HuH-7 (cell line): ENCODE measurements at regions not wholly inside any gene's neighbourhood (a gene's known extent, or its start where the extent isn't known, plus 50 kb on each side); places are given as distances from the start of the nearest gene placed in this dataset.

Experiments
- DNase-seq: peaks from one replicate; pipeline ENCODE4 v3.0.0; 2011; ENCODE audit warnings: low spot score

DNA sequence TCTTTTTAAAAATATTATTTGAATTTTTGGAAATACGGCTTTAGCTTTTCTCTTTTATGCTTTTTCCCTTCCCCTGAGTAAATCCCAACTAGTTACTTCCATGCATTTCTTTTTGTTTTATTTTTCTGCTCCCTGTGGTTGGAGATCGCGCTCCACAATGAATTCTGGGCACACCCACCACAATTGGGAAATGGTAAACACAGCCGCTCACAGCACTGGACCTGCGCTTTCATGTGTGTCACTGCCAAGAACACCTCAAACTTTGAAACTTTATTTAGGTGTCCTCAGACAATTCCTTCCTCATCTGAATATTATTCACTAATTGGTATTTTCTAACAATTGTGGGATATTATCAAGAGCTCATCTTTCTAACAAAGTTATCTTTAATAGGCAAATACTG lies 82.8 kb upstream of the TMEM18 start:
- no peak for DNase-seq

DNA sequence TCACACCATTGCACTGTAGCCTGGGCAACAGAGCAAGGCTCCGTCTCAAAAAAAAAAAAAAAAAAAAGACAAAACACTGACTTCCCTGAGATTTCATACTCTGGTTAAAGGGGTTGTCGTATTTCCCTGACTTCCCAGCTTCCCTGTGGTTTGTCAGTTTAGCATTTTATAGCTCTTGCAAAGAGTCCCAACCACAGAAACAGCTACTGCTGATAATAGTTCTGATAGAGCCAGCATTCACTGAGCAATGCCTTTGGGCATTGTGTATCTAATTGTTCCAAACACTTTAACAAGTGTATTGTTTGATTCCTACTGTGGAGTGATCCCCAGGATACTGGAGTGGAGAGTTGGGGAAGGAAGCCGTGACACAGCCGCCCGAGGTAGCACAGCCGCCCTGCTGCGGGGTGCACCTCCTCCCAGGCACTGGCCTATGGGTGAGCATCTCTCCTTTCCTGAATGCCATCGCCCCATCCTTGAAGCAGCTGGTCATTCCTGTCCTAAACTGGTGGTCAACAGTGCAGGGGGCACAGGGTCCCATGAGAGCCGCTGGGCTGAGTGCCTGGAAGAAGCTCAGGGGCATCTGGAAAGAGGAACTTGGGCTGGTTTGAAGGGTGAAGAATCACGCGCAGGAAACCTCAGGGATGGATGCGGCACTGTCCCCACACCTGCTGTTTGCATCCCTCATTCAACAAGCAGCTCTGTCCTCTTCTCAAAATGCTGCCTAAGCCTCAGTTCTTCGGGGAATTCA lies 81.0 kb upstream of the TMEM18 start:
- no peak for DNase-seq

DNA sequence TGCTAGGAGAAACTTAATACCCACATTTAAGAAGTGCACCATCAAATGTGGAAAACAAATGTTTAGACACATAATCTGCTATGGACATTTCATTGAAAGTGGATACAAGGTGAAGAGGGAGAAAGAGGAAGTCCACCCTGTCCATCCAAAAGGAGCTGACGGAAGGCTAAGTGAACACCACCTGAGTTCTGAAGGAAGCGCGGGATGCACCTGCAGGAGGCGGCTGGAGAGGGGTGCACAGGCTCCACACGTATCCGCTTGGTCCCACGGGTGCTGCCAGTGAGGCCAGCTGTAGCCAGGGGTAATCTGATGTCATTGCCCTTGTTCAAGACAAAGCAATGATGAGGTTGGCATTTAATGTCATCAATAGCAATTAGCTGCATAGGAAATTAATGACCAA lies 75.9 kb upstream of the TMEM18 start:
- no peak for DNase-seq

DNA sequence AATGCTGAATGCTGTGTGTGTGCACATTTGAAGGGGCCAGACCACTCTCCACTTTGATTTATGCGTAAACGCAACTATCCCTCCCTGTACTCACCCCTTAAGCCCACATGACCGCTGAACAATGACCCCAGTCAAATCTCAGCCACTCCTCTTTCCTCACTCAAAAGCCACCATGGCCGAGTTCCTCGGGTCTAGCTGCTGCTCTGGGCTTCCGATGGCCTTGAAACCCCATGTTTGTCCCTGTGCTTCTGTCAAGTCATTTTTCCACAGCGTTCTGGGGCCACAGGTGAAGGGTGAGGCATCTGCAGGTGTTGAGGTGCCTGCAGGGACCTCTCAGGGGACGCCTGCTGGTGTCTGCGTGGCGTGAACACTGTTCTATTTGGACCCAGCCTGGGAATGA lies 74.3 kb upstream of the TMEM18 start:
- DNase-seq, result no peak

DNA sequence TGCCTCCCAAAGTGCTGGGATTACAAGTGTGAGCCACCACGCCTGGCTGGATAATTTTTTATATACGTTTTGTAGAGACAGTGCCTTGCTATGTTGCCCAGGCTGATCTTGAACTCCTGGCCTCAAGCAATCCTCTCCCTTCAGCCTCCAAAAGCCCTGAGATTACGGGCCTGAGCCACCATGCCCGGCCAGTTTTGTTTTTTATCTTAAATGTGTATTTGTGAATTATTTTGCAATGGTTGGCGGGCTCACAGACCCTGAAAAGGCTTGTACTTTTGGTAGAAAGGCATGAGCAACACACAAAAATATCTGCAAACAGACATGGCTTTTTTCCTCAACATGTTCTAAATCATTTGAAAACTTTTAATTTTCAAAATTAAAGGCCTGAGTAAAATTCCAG lies 73.4 kb upstream of the TMEM18 start:
- no peak for DNase-seq

DNA sequence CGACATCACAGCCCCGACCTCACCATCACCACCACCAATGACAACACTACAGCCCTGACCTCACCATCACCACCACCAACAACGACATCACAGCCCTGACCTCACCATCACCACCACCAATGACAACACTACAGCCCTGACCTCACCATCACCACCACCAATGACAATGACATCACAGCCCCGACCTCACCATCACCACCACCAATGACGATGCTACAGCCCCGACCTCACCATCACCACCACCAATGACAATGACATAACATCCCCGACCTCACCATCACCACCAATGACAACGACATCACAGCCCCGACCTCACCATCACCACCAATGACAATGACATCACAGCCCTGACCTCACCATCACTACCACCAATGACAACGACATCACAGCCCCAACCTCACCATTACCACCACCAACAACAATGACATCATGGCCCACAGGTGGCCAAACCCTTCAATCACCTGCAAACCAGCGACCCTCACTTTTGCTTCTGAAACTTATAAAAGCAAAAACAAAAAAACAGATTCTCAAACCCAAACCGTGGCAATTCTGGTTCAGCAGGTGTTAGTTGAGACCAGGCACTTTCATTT lies 70.7 kb upstream of the TMEM18 start:
- no peak for DNase-seq

DNA sequence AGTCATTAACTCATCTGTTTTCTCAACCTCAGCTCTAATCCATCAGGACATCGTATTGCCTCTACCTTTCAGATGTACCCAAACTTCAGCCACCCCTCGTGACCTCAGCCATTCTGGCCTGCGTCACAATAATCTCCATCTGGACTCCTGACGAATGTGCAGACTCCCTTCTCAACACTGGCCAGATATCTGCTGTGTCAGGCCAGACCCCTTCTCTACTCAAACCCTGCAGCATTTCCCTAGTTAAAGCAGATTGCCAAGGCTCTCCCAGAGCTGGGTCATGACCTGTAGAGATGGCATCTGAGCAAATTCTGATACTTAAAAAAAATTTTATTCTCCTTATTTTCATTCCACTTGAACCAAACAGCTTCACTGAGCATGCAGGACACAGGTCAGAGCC lies 69.5 kb upstream of the TMEM18 start:
- no peak for DNase-seq

DNA sequence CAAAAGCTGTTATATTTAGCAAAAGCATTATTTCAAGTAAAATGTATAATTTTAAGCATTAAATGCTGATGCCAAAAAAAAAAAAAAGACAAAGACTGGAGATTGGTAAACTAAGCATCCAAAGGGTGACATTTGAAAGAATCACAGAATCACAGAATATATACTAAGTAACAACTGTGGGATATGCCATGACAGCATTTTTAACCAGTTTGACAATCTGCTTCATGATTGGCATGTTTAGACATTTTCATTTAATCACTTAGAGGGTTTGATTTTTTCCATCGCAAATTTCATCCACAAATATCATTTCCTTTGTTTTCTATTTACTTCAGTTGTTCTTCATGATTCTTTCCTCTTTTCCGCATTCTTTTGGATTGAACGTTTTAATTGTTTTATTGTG lies 66.9 kb upstream of the TMEM18 start:
- no peak for DNase-seq

DNA sequence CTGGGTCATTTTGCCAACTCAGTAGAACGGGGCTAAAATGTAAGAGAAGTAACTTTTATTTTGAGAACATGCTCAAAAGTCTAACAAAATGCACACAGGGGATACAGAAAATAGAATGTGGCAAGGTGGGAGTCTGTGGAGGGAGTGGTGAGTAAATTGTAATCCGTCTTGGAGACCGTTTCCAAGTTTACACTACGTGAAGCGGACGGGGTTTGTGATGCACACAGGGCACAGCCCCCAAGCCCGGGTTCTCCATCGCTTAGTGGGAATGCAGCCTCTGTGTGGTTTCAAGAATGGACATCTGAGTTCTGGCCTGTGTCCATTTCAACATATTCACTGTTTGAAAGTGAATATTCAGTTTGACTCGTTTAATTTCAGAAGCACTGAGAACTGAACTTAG lies 65.0 kb upstream of the TMEM18 start:
- DNase-seq, result no peak

DNA sequence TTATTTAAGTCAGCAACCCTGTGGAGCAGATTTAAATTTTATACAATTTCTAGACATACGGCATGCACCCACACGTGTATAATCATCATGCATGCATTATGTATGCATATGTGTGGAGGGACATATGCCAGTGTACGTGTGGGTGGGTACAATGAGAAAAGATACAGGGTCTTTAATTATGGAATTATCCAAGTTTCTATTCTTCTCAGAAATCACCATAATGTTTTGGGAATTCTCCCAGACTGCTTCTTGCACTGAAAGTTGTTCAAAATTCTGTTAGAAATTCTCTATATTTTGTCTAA lies 63.9 kb upstream of the TMEM18 start:
- DNase-seq, result no peak

DNA sequence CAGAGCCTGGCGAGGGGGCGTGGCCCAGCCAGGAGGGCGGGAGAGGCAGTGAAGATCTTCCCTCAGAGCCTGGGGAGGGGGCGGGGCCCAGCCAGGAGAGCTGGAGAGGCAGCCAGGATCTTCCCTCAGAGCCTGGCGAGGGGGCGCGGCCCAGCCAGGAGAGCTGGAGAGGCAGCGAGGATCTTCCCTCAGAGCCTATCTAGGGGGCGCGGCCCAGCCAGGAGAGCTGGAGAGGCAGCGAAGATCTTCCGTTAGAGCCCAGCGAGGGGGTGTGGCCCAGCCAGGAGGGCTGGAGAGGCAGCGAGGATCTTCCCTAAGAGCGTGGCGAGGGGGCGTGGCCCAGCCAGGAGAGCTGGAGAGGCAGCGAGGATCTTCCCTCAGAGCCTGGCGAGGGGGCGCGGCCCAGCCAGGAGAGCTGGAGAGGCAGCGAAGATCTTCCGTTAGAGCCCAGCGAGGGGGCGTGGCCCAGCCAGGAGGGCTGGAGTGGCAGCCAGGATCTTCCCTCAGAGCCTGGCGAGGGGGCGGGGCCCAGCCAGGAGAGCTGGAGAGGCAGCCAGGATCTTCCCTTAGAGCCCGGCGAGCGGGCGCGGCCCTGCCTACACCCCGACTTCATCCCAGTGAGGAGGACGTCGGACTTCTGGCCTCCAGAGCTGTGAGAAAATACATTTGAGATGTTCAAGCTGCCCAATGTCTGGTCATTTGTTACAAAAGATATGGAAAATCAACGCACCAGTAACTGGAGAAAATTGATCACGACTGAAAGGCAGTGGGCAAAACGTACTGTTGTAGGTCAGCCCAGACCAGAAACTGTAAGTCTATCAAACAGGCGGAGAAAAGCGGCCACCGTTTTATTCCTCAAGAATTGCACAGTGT lies 63.4 kb upstream of the TMEM18 start:
- DNase-seq, result peak; percentile 78

DNA sequence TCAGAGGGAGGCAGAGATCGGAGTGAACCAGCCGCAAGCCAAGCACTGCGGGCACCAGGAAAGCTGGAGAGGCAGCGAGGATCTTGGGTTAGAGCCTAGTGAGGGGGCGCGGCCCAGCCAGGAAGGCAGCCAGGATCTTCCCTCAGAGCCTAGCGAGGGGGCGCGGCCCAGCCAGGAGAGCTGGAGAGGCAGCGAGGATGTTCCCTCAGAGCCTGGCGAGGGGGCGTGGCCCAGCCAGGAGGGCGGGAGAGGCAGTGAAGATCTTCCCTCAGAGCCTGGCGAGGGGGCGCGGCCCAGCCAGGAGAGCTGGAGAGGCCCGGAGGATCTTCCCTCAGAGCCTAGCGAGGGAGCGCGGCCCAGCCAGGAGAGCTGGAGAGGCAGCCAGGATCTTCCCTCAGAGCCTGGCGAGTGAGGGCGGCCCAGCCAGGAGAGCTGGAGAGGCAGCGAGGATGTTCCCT lies 62.7 kb upstream of the TMEM18 start:
- DNase-seq, result peak; percentile 61

DNA sequence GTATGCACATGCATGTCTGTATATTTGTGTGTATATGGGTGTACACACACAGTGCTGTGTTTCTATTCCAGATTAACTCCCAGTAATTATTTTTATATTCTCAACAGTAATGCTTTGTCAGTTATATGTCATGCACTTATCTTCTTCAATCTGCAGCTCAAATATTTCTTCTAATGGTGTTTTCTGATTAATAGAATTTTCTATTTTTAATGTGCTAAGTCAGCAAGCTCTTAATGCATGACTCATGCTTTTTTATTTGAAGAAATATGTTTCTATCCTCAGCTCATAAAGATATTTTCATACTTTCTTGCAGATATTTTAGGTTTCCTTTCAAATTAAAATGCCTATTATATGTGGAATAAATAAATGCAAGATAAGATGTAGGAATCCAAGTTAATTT lies 59.7 kb upstream of the TMEM18 start:
- DNase-seq, result no peak

DNA sequence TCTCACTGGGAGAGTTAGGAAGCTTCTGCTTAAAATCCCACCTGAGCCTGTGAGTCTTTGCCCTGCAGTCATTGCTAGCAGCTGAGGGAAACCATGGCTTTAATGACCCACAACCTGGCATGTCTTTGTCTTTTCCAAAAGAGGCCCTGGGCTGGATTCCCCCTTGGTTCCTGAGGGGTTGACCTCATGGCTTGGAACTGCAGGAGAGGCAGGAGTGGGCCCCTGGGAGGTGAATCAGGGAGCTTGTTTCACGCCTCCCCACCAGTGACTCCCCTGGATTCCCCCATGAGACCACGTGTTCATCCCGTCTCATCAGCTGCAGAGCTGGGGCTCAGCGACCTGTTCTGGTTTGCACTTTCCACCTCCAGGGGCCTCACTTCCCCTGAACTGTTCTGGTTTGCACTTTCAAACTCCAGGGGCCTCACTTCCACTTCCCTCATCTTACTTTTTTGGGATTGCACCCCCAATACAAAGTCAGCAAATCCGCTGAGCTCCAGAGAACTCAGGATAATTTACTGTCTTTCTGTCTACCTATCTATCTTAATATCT lies 58.5 kb upstream of the TMEM18 start:
- no peak for DNase-seq

DNA sequence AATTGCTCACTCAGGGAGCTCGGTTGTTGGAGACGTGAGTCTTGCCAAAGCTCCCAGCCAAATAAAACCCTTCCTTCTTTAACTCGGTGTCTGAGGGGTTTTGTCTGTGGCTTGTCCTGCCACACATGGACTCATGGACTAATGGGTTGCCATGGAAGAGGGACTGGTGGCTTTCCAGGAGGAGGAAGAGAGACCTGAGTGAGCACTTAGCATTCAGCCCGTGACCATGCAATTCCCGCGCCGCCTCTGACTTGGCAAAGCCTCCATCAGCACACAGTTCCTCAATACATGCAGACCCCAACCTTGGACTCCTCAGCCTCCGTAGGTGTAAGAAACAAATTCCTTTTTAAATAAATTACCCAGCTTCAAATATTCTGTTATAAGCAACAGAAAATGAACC lies 57.3 kb upstream of the TMEM18 start:
- no peak for DNase-seq

DNA sequence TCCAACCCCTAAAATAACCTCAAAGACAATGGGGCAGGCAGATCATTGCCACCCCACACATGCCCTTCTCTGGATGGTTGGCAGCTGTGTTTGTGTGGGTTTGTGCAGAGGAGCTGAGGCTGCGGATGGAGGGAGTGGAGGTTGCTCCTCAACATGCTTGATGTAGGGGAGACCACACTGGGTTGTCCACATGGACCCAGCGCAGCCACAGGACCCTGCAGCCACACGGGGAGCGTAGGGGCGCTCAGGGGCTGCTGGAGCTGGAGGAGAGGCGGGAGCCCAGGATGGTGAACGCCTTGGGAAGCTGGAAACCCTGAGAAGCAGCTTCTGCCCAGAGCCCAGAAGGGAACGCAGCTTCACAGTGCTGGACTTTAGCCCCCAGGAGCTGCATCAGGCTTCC lies 56.3 kb upstream of the TMEM18 start:
- DNase-seq, result no peak

DNA sequence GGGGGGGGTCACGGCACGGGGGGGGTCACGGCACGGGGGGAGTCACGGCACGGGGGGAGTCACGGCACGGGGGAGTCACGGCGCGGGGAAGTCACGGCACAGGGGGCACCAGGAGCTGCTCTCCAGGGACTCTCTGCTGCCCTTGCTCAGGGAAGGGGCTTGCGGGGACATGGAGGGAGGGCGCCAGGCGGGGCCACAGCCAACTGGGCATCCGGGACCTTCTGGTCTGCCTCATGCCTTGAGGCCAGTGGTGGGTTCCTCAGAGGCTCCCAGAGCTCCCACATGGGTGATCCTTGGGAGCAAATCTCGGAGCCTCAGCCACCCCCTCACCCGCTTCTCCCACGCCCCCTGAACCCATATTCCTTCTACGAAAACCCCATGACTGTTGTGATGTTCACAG lies 55.8 kb upstream of the TMEM18 start:
- DNase-seq, result no peak

DNA sequence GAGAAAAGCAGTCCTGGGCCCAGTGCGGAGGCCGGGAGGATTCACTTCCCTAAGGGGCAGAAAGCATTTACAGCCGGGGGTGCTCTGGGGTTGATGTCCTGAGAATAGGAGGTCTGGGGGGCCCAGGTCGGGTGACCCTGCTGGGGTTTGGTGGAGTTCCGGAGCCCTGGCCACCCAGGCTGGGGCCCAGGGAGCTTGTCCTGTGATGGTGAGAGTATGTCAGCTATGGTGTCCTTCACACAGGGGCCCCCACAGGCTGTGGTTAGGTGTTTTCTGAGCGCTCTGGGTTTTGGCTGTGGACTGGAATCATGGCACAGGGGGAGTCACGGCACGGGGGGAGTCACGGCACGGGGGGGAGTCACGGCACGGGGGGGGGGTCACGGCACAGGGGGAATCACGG lies 54.5 kb upstream of the TMEM18 start:
- no peak for DNase-seq

DNA sequence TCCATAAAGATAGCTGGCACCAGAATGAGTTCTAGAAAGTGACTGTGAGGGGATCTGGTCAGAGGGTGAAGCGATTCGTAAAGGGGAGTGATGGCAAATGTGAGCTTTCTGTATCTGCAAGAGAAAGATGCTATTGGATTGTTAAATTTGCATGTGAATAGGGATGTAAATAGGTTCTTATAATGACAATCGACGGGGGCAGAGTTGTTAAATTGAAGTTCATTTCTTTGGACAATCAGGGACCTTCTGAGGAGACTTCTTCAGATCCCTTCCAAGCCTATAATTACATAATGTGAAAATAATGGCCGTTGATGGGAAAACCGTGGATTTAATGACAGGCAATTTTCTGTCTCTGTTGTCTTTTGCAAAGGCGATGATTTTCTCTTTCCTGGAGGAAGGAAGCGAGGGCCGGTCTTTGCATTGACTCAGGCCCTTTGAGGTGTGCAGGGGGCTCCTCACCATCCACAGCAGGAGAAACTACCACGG lies 52.2 kb upstream of the TMEM18 start:
- no peak for DNase-seq

DNA sequence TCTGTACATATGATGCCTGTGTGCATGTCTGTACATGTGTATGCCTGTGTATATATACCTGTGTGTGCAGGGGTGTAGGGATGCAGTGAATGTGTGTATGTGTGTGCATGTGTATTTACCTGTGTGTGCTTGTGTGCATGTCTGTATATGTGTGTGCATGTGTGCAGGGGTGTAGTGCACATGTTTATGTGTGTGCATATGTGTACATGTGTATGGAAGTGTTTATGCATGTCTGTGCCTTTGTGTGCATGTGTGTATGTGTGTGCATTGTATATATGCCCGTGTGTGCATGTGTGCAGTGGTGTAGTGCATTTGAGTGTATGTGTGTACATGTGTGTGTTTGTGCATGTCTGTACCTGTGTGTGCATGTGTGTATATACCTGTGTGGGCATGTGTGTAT lies 51.0 kb upstream of the TMEM18 start:
- DNase-seq, result no peak

DNA sequence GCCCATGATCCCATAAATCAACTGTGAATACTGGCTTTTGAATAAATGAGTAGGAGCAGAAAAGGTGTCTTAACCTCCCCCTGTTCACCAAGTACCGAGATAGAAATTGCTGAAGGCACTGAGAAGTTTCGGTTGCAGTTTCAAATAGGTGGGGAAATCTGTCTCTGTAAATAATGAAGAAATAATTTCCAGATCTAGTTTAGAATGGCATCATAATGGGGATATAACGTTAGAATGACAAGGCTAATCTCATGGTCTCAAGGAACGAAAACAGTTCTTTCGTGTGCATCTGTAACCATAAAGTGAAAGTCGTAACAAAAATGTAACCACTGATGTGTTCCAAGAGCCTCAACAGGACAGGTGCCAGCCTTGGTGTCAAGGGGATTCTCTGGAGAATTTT lies 49.9 kb upstream of the TMEM18 start:
- no peak for DNase-seq
